ENCODE measurements at regions not wholly inside any gene's neighbourhood (a gene's known extent, or its start where the extent isn't known, plus 50 kb on each side); places are given as distances from the start of the nearest gene placed in this dataset.
A peak's percentile ranks its signal among the peaks of the same experiment; 100 is the strongest.

- TF ChIP-seq ZNF585B (tag by site-specific recombination; IDR thresholded peaks at IDR 0.05) (no peak), ZNF24 (tag by site-specific recombination; IDR thresholded peaks at IDR 0.05) (no peak), ZNF645 (tag by site-specific recombination; IDR thresholded peaks at IDR 0.05) (no peak)
These were observed 125.1 kb downstream of the ETS2 start (continued) for GRCh38 chr21:38930853-38931252.

GRCh38 chr21:38930066-38930465 is 124.3 kb downstream of the ETS2 start:
- TF ChIP-seq ZNF366 (tag by site-specific recombination; conservative IDR thresholded peaks at IDR 0.05) (no peak), ZNF677 (tag by site-specific recombination; IDR thresholded peaks at IDR 0.05) (no peak), ZNF473 (tag by site-specific recombination; IDR thresholded peaks at IDR 0.05) (no peak)
- ChIA-PET CTCF (interaction anchor here (0.6 kb wide), 2 partner anchors 24 to 468 kb away, joined by 3 read pairs; no protein-coding TSS in a partner anchor), POLR2A (no interaction called here)
- H3K27ac ChIP-seq (ENCODE audit: extremely low read depth, low read depth, low read length): no peak overlapping the region
- H3K9me3 ChIP-seq (ENCODE audit: control insufficient read depth, insufficient read depth, low read depth, low read length): no peaks in the 10 kb centered on the region
- no peaks in the 10 kb centered on the region for H3K36me3 ChIP-seq (ENCODE audit: control insufficient read depth in 2 of 2, insufficient read depth in 1 of 2, low read length in 2 of 2)
- no peaks in the 10 kb centered on the region for H3K4me1 ChIP-seq (ENCODE audit: control insufficient read depth, insufficient read depth, low read length)
- no peak overlapping the region for H3K4me3 ChIP-seq (ENCODE audit: low read depth, low read length)

- H3K36me3 ChIP-seq (ENCODE audit: control insufficient read depth in 2 of 2, insufficient read depth in 1 of 2, low read length in 2 of 2): no peaks in the 10 kb centered on the region
- ChIA-PET POLR2A (no interaction called here), CTCF (no interaction called here)
- TF ChIP-seq SETDB1 (IDR thresholded peaks at IDR 0.05; ENCODE audit: insufficient read length, low read length): peak; percentile 85
- no peak for TF ChIP-seq ZBTB11 (tag by site-specific recombination; conservative IDR thresholded peaks at IDR 0.05; ENCODE audit: low read depth)
- H3K9me3 ChIP-seq (ENCODE audit: control insufficient read depth, insufficient read depth, low read depth, low read length): no peaks in the 10 kb centered on the region
- H3K4me3 ChIP-seq (ENCODE audit: low read depth, low read length): no peak overlapping the region
- H3K27ac ChIP-seq (ENCODE audit: extremely low read depth, low read depth, low read length): no peak overlapping the region
- no peaks in the 10 kb centered on the region for H3K4me1 ChIP-seq (ENCODE audit: control insufficient read depth, insufficient read depth, low read length)
These were observed 123.9 kb downstream of the ETS2 start for GRCh38 chr21:38929652-38930051.

- H3K4me3 ChIP-seq (ENCODE audit: low read depth, low read length): no peak overlapping the region
- ChIA-PET POLR2A (no interaction called here), CTCF (no interaction called here)
- H3K36me3 ChIP-seq (ENCODE audit: control insufficient read depth in 2 of 2, insufficient read depth in 1 of 2, low read length in 2 of 2): no peaks in the 10 kb centered on the region
- H3K9me3 ChIP-seq (ENCODE audit: control insufficient read depth, insufficient read depth, low read depth, low read length): no peaks in the 10 kb centered on the region
- no peak for TF ChIP-seq OSR2 (tag by site-specific recombination; IDR thresholded peaks at IDR 0.05)
- TF ChIP-seq ZNF184 (tag by site-specific recombination; IDR thresholded peaks at IDR 0.05): no peak
- TF ChIP-seq OVOL3 (tag by site-specific recombination; IDR thresholded peaks at IDR 0.05): no peak
- TF ChIP-seq ZNF2 (tag by site-specific recombination; IDR thresholded peaks at IDR 0.05): no peak
- TF ChIP-seq ZNF155 (tag by site-specific recombination; IDR thresholded peaks at IDR 0.05): no peak
- no peak for TF ChIP-seq KLF17 (tag by site-specific recombination; IDR thresholded peaks at IDR 0.05)
- no peak for TF ChIP-seq AEBP2 (tag by site-specific recombination; IDR thresholded peaks at IDR 0.05; ENCODE audit: borderline replicate concordance)
- TF ChIP-seq ZNF24 (tag by site-specific recombination; IDR thresholded peaks at IDR 0.05): no peak
- TF ChIP-seq HIC1 (tag by site-specific recombination; IDR thresholded peaks at IDR 0.05): no peak
- no peak for TF ChIP-seq KLF10 (tag by site-specific recombination; IDR thresholded peaks at IDR 0.05)
- no peak for TF ChIP-seq ZNF48 (tag by site-specific recombination; IDR thresholded peaks at IDR 0.05)
- no peak for TF ChIP-seq ZBTB44 (tag by site-specific recombination; IDR thresholded peaks at IDR 0.05)
- H3K27ac ChIP-seq (ENCODE audit: extremely low read depth, low read depth, low read length): no peak overlapping the region
- no peaks in the 10 kb centered on the region for H3K4me1 ChIP-seq (ENCODE audit: control insufficient read depth, insufficient read depth, low read length)
These were observed 123.4 kb downstream of the ETS2 start for GRCh38 chr21:38929142-38929541.
